ENCODE measurements at regions not wholly inside any gene's neighbourhood (a gene's known extent, or its start where the extent isn't known, plus 50 kb on each side); places are given as distances from the start of the nearest gene placed in this dataset.

- H3K9me3 Mint-ChIP-seq (ENCODE audit: unreplicated experiment): peaks cover 6% of the 10 kb centered on the region
- peaks cover 5% of the 10 kb centered on the region for H3K4me1 Mint-ChIP-seq (ENCODE audit: unreplicated experiment)
- H3K27me3 Mint-ChIP-seq (ENCODE audit: unreplicated experiment): peaks cover 18% of the 10 kb centered on the region
- H3K36me3 Mint-ChIP-seq (ENCODE audit: unreplicated experiment): no peaks in the 10 kb centered on the region
- no peak overlapping the region for H3K27ac Mint-ChIP-seq (ENCODE audit: unreplicated experiment)
- no peak for DNase-seq (ENCODE audit: extremely low spot score, unreplicated experiment)
- no peak for TF ChIP-seq CTCF (IDR thresholded peaks at IDR 0.05)
- H3K4me3 Mint-ChIP-seq (ENCODE audit: unreplicated experiment): no peak overlapping the region
These were observed 133.0 kb downstream of the TMEM26 start for GRCh38 chr10:61320257-61320587.

- Mint-ChIP-seq H3K27ac (ENCODE audit: unreplicated experiment) (no peak overlapping the region), H3K4me1 (ENCODE audit: unreplicated experiment) (peaks cover 5% of the 10 kb centered on the region), H3K36me3 (ENCODE audit: unreplicated experiment) (no peaks in the 10 kb centered on the region), H3K4me3 (ENCODE audit: unreplicated experiment) (no peak overlapping the region), H3K27me3 (ENCODE audit: unreplicated experiment) (peaks cover 12% of the 10 kb centered on the region), H3K9me3 (ENCODE audit: unreplicated experiment) (peaks cover 8% of the 10 kb centered on the region)
- DNase-seq (ENCODE audit: extremely low spot score, unreplicated experiment): no peak
- TF ChIP-seq CTCF (IDR thresholded peaks at IDR 0.05): no peak
These were observed 133.6 kb downstream of the TMEM26 start for GRCh38 chr10:61319386-61320256.

DNA sequence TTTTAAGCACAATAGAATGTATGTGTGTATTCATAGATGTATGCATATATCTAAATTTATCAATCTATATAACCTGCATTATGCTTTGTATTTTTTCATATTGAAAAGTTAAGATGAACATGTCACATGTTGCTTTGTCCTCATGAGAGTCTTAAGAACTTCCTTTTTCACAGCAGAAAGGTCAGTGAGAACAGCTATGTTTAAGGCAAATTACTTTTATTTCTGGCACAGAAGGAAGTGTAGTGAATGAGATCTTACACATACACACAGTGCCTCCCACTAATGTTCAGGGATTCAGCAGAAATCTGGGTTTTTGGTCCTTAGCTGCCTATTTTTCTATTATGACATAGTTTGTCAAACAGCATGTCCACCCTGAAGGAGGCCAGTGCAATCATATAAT is 134.8 kb downstream of the TMEM26 start:
- Mint-ChIP-seq H3K4me3 (ENCODE audit: unreplicated experiment) (no peak overlapping the region), H3K27ac (ENCODE audit: unreplicated experiment) (no peak overlapping the region), H3K27me3 (ENCODE audit: unreplicated experiment) (peaks cover 5% of the 10 kb centered on the region), H3K36me3 (ENCODE audit: unreplicated experiment) (no peaks in the 10 kb centered on the region), H3K4me1 (ENCODE audit: unreplicated experiment) (peaks cover 5% of the 10 kb centered on the region), H3K9me3 (ENCODE audit: unreplicated experiment) (peaks cover 8% of the 10 kb centered on the region)
- no peak for DNase-seq (ENCODE audit: extremely low spot score, unreplicated experiment)
- TF ChIP-seq CTCF (IDR thresholded peaks at IDR 0.05): no peak

- no peak for TF ChIP-seq CTCF (IDR thresholded peaks at IDR 0.05)
- H3K9me3 Mint-ChIP-seq (ENCODE audit: unreplicated experiment): peaks cover 8% of the 10 kb centered on the region
- no peaks in the 10 kb centered on the region for H3K36me3 Mint-ChIP-seq (ENCODE audit: unreplicated experiment)
- peaks cover 5% of the 10 kb centered on the region for H3K4me1 Mint-ChIP-seq (ENCODE audit: unreplicated experiment)
- peaks cover 4% of the 10 kb centered on the region for H3K27me3 Mint-ChIP-seq (ENCODE audit: unreplicated experiment)
- H3K27ac Mint-ChIP-seq (ENCODE audit: unreplicated experiment): no peak overlapping the region
- H3K4me3 Mint-ChIP-seq (ENCODE audit: unreplicated experiment): no peak overlapping the region
- DNase-seq (ENCODE audit: extremely low spot score, unreplicated experiment): no peak
These were observed 135.5 kb downstream of the TMEM26 start for GRCh38 chr10:61317706-61318105.

DNA sequence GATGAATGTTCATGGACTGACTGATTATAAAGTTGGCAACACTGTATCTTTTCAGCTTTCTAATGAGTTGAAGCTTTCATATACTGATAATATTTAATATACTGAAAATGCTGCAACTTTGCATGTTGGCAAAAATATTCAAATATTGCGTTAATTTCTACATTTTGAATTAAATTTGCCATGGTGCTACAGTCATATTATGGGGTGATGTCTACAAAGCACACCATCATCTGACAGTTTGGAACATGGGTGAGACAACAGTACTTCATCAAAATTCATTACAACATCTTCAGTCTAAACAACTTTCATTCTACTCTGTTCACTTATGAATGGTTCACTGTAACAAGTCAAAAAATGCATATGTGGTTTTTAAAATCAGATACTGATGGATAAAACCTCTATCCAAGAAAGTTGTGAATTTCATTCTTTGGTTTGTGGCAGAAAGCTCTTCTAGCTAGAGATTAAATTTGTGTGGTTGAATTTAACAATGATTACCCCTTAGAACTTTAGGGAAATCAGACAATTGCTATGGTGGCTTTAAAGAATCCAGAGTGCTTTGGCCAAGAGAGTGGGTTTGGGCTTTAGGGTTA is 136.4 kb downstream of the TMEM26 start:
- no peak for TF ChIP-seq CTCF (IDR thresholded peaks at IDR 0.05)
- Mint-ChIP-seq H3K36me3 (ENCODE audit: unreplicated experiment) (peaks cover 1% of the 10 kb centered on the region), H3K4me3 (ENCODE audit: unreplicated experiment) (no peak overlapping the region), H3K27ac (ENCODE audit: unreplicated experiment) (no peak overlapping the region), H3K4me1 (ENCODE audit: unreplicated experiment) (peaks cover 5% of the 10 kb centered on the region), H3K27me3 (ENCODE audit: unreplicated experiment) (peaks cover 2% of the 10 kb centered on the region), H3K9me3 (ENCODE audit: unreplicated experiment) (peaks cover 10% of the 10 kb centered on the region)
- no peak for DNase-seq (ENCODE audit: extremely low spot score, unreplicated experiment)

Measured in osteocyte (in vitro differentiated cells).